HuH-7 (cell line): ENCODE measurements at regions not wholly inside any gene's neighbourhood (a gene's known extent, or its start where the extent isn't known, plus 50 kb on each side); places are given as distances from the start of the nearest gene placed in this dataset.

ENCODE experiments used
- DNase-seq: peaks from one replicate; pipeline ENCODE4 v3.0.0; 2011; ENCODE audit warnings: low spot score

GRCh38 chr2:144281476-144281875 lies 238.4 kb downstream of the ZEB2 start:
- DNase-seq = no peak

GRCh38 chr2:144280009-144280408 lies 239.9 kb downstream of the ZEB2 start:
- no peak for DNase-seq

- DNase-seq = no peak
Observed at GRCh38 chr2:144279165-144279564, 240.8 kb downstream of the ZEB2 start.

- no peak for DNase-seq
Observed at GRCh38 chr2:144277622-144278354, 242.1 kb downstream of the ZEB2 start.

GRCh38 chr2:144275340-144275739 lies 244.6 kb downstream of the ZEB2 start:
- no peak for DNase-seq

- no peak for DNase-seq
Observed at GRCh38 chr2:144274131-144274530, 245.8 kb downstream of the ZEB2 start.

GRCh38 chr2:144270951-144271350 lies 249.0 kb downstream of the ZEB2 start:
- DNase-seq = no peak

GRCh38 chr2:144268036-144268678 lies 251.8 kb downstream of the ZEB2 start:
- no peak for DNase-seq

GRCh38 chr2:144267239-144267638 lies 252.7 kb downstream of the ZEB2 start:
- DNase-seq = no peak

GRCh38 chr2:144265654-144266053 lies 254.3 kb downstream of the ZEB2 start:
- DNase-seq = no peak

- DNase-seq = no peak
Observed at GRCh38 chr2:144261966-144262365, 258.0 kb downstream of the ZEB2 start.

GRCh38 chr2:144261336-144261735 lies 258.6 kb downstream of the ZEB2 start:
- DNase-seq = no peak

- no peak for DNase-seq
Observed at GRCh38 chr2:144259332-144259731, 260.6 kb downstream of the ZEB2 start.

- DNase-seq = no peak
Observed at GRCh38 chr2:144258154-144258553, 261.8 kb downstream of the ZEB2 start.

GRCh38 chr2:144256996-144257707 lies 262.8 kb downstream of the ZEB2 start:
- no peak for DNase-seq

GRCh38 chr2:144254342-144255235 lies 265.3 kb downstream of the ZEB2 start:
- no peak for DNase-seq

- no peak for DNase-seq
Observed at GRCh38 chr2:144253743-144254142, 266.2 kb downstream of the ZEB2 start.

- DNase-seq = no peak
Observed at GRCh38 chr2:144252694-144253093, 267.2 kb downstream of the ZEB2 start.

GRCh38 chr2:144249035-144249637 lies 270.8 kb downstream of the ZEB2 start:
- DNase-seq = no peak

- no peak for DNase-seq
Observed at GRCh38 chr2:144248350-144249034, 271.4 kb downstream of the ZEB2 start.

- DNase-seq = no peak
Observed at GRCh38 chr2:144244938-144245337, 275.0 kb downstream of the ZEB2 start.
